HG03175 (cell line): ENCODE measurements at regions not wholly inside any gene's neighbourhood (a gene's known extent, or its start where the extent isn't known, plus 50 kb on each side); places are given as distances from the start of the nearest gene placed in this dataset.
"Not testable (repeated sequence)": the region's sequence is repeated elsewhere in the genome, so short reads cannot be mapped to it uniquely, and the experiment has no call there.

Source experiments
- ATAC-seq: cut with Tn5 transposase; IDR thresholded peaks from one replicate; pipeline ENCODE4 v1.9.1; 2021; ENCODE audit warnings: mild to moderate bottlenecking, moderate library complexity; ENCODE audit not compliant: unreplicated experiment

DNA sequence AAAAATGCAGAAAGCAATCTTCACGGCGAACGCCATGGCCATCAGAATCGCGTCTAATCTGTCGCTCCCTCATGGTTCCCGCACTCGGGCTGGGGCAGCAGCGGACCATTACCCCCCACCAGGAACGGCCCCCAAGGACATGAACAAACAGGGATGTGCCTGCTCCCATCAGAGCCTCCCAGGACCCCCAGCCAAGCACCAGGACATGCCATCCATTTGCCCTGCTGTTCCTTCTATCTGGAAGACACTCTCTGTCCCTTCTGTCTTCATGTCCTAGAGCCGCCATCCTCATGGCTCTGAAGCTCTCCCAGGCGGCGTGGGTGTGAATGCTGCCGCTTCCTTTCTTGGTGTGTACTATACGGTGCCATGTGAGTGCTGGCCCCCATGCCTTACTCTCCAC, 371.8 kb downstream of the BCL11B start:
- no peak for ATAC-seq

DNA sequence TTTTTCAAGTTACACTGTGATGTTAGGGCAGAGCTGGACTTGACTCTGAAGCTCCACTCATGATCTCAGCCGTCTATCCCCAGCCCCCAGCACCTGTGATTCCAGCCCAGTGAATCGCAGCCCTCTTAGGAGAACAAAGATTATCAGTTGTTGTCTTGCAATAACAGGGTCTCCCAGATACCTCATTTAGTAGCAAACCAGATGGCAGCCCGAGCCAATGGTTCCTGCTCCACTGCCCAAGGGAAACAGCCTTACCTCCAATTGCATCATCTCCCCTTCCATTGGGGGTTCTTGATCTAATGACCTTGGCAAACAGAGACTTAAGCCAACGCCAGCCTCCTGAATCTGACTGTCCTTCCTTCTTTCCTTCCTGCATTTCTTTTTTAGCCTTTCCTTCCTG, 371.2 kb downstream of the BCL11B start:
- ATAC-seq, result no peak

DNA sequence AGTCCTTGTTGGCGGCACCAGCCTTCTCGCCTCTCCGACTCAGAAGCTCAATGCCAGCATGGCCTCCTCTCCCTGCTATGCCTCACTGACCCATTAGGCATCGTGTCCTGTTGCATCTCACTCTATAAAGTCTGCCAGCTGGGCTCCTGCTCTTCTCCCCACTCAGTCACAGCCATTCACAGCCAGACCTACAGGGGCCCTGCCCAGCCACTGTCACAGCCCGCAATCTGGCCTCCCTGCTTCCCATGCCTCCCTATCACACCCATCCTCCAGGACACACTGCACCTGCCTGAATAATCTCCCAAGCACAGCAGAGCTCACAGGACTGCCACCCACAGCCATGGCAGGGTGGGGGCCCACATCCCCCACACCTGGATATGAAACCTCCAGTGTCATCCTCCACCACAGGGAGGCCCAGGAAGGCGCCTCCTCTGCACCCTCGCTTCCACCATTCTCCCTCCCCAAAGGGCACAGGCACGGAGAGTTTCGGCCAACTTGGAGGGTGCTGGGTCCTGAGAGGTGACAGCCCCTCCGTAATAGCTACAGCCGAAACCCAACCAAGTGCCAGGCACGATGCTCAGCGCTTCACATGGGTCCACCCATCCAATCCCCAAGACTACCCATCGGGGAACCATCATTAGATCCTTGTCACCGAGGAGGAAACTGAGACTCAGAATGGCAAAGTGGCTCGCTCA, 370.3 kb downstream of the BCL11B start:
- ATAC-seq, result no peak

- no peak for ATAC-seq
Observed at GRCh38 chr14:98903371-98903770, 368.6 kb downstream of the BCL11B start.

- no peak for ATAC-seq
Observed at GRCh38 chr14:98904677-98905076, 367.3 kb downstream of the BCL11B start.

GRCh38 chr14:98906123-98906995, 365.6 kb downstream of the BCL11B start:
- no peak for ATAC-seq

DNA sequence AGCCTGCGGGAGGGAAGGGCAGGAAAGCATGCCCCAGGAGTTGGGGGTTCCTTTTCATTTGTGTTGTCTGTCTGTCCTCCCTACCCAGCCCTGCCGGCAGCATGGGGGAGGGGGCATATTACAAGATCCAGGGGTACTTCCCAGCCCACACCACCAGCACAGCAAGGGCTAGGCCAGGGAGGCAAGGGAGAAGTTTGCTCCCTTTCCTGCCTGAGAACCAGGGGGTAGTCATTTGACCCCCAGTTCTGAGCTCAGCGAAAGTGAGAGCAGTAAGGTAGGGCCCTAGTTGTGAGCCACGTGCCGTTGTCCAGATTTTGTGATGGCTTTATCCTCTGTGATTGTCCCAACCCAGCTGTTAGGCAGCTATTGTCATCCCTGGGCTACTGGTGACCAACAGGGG, 364.7 kb downstream of the BCL11B start:
- no peak for ATAC-seq

- ATAC-seq, result no peak
Observed at GRCh38 chr14:98908050-98908449, 363.9 kb downstream of the BCL11B start.

DNA sequence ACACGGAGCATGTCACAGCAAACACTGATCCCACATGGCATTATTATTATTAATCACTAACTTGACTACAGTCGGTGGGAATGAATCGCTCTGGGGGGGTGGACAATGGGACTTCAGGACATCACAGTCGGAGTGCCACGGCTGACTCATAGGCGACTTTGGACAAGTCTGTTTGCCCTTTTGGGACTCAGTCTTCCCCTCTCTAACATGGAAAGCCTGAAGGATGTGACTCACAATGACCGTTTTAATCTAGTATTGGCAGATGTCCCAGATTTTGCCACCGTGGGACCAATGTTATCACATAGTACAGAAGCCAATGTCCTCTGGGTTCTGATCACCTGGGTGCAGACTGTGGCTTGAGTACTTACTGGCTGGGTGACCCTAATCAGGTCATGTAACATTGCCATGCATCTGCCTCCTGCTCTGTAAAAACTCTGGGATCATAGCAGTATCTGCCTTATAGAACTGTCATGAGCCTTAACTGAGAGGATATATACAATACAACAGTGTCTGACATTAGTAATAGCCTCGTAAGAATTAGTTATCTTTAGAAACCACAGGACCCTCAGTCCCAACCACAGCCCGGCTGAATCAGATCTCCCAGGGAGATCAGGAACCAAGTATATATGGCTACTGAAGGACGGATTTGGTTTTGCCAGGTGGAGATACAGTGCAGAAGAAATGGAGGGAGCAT, 362.6 kb downstream of the BCL11B start:
- ATAC-seq, result no peak

DNA sequence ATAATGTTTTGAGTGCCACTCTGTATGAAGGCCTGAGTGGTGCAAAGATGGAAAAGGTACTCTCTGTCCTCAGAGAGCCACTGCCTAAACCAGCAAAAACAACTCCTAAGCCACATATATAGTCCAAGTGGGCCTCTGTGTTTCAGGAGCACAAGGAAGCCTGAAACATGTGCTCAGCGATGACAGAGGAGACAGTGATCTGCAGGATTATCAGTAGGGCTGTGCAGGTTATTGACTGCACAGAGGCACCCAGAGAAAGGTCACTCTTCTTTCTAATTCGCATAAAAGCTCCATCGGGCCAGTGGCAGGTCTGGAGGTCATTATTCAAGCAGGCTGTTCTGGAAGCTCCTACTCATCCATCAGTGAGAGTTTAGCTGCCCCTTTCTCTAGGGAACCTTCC, 361.9 kb downstream of the BCL11B start:
- ATAC-seq, result no peak

GRCh38 chr14:98912655-98913054, 359.3 kb downstream of the BCL11B start:
- ATAC-seq, result no peak

GRCh38 chr14:98913967-98914650, 357.9 kb downstream of the BCL11B start:
- ATAC-seq, result no peak

DNA sequence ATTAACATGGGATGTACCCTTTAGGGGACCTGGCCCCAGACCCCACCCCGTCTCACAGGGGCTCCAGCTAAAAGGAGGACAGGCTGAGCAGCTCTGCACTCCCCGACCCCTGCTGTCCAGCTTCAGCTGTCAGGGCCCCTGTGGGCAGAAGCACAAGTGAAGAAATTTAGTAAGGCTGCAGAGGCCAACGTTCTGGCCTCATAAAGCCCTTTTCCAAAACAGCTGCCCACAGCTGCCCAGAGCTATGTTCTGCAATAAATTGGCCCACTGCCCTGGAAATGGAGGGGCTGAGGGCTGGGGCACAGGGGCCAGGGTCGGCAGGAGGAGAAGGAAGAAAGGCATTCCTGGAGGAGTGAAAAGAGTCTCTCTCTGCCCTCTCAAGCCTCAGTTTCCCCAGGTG, 357.1 kb downstream of the BCL11B start:
- no peak for ATAC-seq

DNA sequence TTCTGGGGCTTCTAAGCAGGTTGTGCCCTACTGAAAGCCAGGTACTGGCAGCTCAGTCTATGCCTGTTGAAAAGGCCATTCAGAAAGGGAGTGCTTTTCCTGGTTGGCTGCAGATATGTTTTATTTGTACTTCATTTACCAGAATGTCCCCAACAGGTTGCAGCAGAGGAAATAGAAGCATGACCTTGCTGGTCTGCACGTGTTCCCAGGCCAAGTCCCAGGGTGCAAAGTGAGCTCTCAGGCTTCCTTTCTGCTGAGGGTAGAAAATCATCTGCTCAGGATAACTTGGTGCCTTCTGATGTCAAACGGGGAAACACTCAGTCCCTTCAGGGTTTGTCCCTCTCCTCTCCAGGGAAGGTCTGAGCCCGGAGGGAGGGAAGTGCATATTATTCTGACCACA, 356.4 kb downstream of the BCL11B start:
- ATAC-seq, result no peak

GRCh38 chr14:98916036-98916435, 356.0 kb downstream of the BCL11B start:
- no peak for ATAC-seq

DNA sequence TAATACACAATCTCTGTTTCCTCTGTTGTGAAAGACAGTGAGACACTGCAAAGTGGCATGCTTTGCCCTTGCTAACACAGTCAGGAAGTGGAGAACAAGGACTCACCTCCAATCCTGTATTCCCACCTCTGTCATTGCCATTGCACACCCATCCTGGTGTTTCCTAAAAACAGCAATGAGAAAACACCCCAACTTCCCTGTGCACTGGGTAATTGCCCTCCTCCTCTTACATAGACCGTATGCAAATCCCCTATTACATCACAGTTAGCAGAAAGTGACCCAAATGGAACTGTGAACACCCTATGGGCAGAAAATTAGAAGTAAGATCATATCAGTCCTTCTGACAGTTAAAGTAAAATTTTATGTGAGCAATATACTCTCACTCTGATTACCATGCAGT, 355.5 kb downstream of the BCL11B start:
- no peak for ATAC-seq

- ATAC-seq, result no peak
Observed at GRCh38 chr14:98919434-98919833, 352.6 kb downstream of the BCL11B start.

GRCh38 chr14:98921306-98921705, 350.7 kb downstream of the BCL11B start:
- ATAC-seq, result not testable (repeated sequence)

DNA sequence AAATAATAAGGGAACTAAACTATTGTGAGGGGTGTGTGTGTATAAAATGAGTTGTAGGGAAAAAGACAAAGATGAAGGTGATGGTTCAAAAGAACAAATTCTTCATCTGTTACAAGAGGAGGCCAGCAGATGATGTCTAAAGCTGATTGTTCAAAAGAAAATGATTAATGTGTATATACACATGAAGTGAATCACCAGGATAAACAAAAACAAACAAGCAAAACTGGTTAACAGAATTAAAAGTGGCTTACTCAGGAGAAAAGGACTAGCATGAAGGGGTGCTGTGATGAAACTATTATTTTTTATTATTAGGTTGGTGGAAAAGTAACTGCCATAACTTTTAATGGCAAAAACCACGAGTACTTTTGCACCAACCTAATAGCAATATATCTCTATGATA, 348.4 kb downstream of the BCL11B start:
- no peak for ATAC-seq

DNA sequence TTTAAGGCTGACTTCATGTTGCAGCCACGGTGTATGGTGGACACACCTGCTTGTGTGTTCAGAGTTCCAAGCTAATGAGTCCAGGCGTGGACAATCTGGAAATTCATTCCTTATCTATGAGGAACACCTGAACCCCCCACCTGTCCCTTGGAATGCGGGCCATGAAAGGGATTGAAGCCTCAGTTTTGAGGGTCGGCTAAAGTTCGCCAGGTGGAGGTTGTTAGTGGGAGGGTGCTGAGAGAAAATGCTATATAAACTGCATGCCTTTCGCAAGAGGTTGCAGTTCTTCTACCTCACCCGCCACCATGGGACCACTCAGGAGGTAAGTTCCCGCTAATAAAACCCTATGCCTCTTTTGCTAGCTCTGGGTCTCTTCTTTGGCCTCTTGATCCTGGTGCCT, 348.0 kb downstream of the BCL11B start:
- no peak for ATAC-seq

GRCh38 chr14:98925354-98926040, 346.5 kb downstream of the BCL11B start:
- ATAC-seq, result no peak
